SK-N-SH treated with all-trans-retinoic acid at 6 μM for 48 hours (cell line): ENCODE measurements at regions not wholly inside any gene's neighbourhood (a gene's known extent, or its start where the extent isn't known, plus 50 kb on each side); places are given as distances from the start of the nearest gene placed in this dataset.

Source experiments
- ATAC-seq: fragments of 200-7000 bp; cut with Tn5 transposase; 3 replicates; pipeline ENCODE4 v1.9.1; 2020; ENCODE audit warnings: mild to moderate bottlenecking, moderate library complexity
- ARNTL ChIP-seq: fragments of 450-650 bp; formaldehyde crosslinking; IDR thresholded peaks from 2 replicates; pipeline ENCODE4 v1.5.0; 2020; ENCODE audit warnings: low read depth, mild to moderate bottlenecking, moderate library complexity, borderline replicate concordance
- CSDC2 ChIP-seq: fragments of 250-450 bp; sonication (Bioruptor Pico); IDR thresholded peaks from 2 replicates; pipeline ENCODE4 v1.5.0; 2020; ENCODE audit warnings: mild to moderate bottlenecking, moderate library complexity
- ESRRG ChIP-seq: fragments of 250-450 bp; sonication (Bioruptor Pico); IDR thresholded peaks from 2 replicates; pipeline ENCODE4 v1.6.1; 2021; ENCODE audit warnings: mild to moderate bottlenecking
- GLIS3 ChIP-seq: fragments of 250-450 bp; sonication (Bioruptor Pico); IDR thresholded peaks from 2 replicates; pipeline ENCODE4 v1.5.0; 2020; ENCODE audit warnings: mild to moderate bottlenecking, moderate library complexity
- ISL1 ChIP-seq: fragments of 250-450 bp; sonication (Bioruptor Pico); IDR thresholded peaks from 2 replicates; pipeline ENCODE4 v2.1.2; 2022; ENCODE audit warnings: mild to moderate bottlenecking, moderate library complexity
- OSR1 ChIP-seq: fragments of 250-450 bp; sonication (Bioruptor Pico); IDR thresholded peaks from 2 replicates; pipeline ENCODE4 v1.8.0; 2022; ENCODE audit warnings: moderate library complexity, mild to moderate bottlenecking, inconsistent platforms
- RARB ChIP-seq: fragments of 250-450 bp; sonication (Bioruptor Pico); IDR thresholded peaks from 2 replicates; pipeline ENCODE4 v1.8.0; 2021; ENCODE audit warnings: mild to moderate bottlenecking, moderate library complexity
- SNAI2 ChIP-seq: fragments of 250-450 bp; sonication (Bioruptor Pico); IDR thresholded peaks from 2 replicates; pipeline ENCODE4 v1.5.0; 2020; ENCODE audit warnings: mild to moderate bottlenecking, moderate library complexity
- TCF4 ChIP-seq: fragments of 250-450 bp; sonication (Bioruptor Pico); IDR thresholded peaks from 2 replicates; pipeline ENCODE4 v1.8.0; 2021; ENCODE audit warnings: mild to moderate bottlenecking, moderate library complexity, borderline replicate concordance
- TOX ChIP-seq: fragments of 250-450 bp; sonication (Bioruptor Pico); IDR thresholded peaks from 2 replicates; pipeline ENCODE4 v1.8.0; 2021; ENCODE audit warnings: mild to moderate bottlenecking, moderate library complexity, borderline replicate concordance
- ZC3H10 ChIP-seq: fragments of 250-450 bp; sonication (Bioruptor Pico); IDR thresholded peaks from 2 replicates; pipeline ENCODE4 v1.5.1; 2021; ENCODE audit warnings: mild to moderate bottlenecking, moderate library complexity
- ZFP3 ChIP-seq: fragments of 250-450 bp; sonication (Bioruptor Pico); IDR thresholded peaks from 2 replicates; pipeline ENCODE4 v1.5.0; 2020; ENCODE audit warnings: mild to moderate bottlenecking, moderate library complexity
- ZFP30 ChIP-seq: fragments of 450-650 bp; formaldehyde crosslinking; IDR thresholded peaks from 2 replicates; pipeline ENCODE4 v1.5.0; 2022; ENCODE audit warnings: mild to moderate bottlenecking, moderate library complexity
- ZNF565 ChIP-seq: fragments of 450-650 bp; formaldehyde crosslinking; conservative IDR thresholded peaks from 2 replicates; pipeline ENCODE4 v1.5.0; 2020; ENCODE audit warnings: low read depth, mild to moderate bottlenecking, moderate library complexity
- ZNF70 ChIP-seq: fragments of 450-650 bp; formaldehyde crosslinking; IDR thresholded peaks from 2 replicates; pipeline ENCODE4 v1.5.0; 2020; ENCODE audit warnings: mild to moderate bottlenecking, moderate library complexity
- ZNF8 ChIP-seq: fragments of 450-650 bp; formaldehyde crosslinking; IDR thresholded peaks from 2 replicates; pipeline ENCODE4 v1.5.0; 2020; ENCODE audit warnings: mild to moderate bottlenecking, moderate library complexity
- TF ChIP-seq, protein P1 (sequence below): fragments of 250-450 bp; sonication (Bioruptor Pico); IDR thresholded peaks from 2 replicates; pipeline ENCODE4 v1.8.0; 2021; ENCODE audit warnings: low read depth, mild to moderate bottlenecking, moderate library complexity, borderline replicate concordance
- TF ChIP-seq, protein P2 (sequence below): fragments of 250-450 bp; sonication (Bioruptor Pico); IDR thresholded peaks from 2 replicates; pipeline ENCODE4 v1.5.1; 2020; ENCODE audit warnings: low read depth, mild to moderate bottlenecking, moderate library complexity
- TF ChIP-seq, protein P3 (sequence below): fragments of 250-450 bp; sonication (Bioruptor Pico); IDR thresholded peaks from 2 replicates; pipeline ENCODE4 v1.8.0; 2020; ENCODE audit warnings: mild to moderate bottlenecking, moderate library complexity, borderline replicate concordance
- TF ChIP-seq, protein P4 (sequence below): fragments of 250-450 bp; sonication (Bioruptor Pico); IDR thresholded peaks from 2 replicates; pipeline ENCODE4 v1.5.1; 2021; ENCODE audit warnings: mild to moderate bottlenecking, moderate library complexity
- TF ChIP-seq, protein P5 (sequence below): fragments of 250-450 bp; sonication (Bioruptor Pico); IDR thresholded peaks from 2 replicates; pipeline ENCODE4 v1.5.0; 2020; ENCODE audit warnings: mild to moderate bottlenecking, moderate library complexity

DNA sequence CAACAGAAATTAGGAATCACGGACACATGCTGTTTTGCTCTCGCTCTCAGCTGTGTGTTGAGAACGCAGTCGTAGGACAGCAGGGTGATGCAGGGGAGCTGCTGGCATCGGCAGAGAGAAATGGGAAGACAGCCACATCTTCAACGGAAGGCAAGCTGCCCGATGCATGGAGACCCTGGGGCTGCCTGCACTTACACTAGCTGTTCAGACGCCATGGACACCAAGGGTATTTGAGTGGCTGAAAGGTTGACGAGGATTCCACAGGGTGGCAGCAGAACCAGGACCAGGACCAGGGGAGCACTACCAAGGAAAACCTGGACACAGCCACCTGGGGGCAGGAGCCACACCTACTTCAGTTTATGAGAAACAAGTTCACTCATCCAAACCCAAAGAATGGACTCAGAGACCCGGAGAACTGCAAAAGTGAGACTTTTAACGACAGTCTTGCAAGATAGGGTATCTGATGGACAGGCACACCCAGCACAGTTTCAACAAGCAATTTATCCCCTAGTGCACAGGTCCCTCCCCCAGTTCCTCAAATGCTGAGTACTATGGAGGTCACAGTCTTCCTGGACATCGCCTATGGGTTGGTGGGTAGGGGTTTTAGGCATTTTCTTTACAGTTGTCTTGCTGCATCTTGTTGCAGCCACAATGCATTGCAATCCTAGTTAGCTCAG is 56.3 kb upstream of the ENTPD6 start:
- ATAC-seq: no peak
- no peak for TF ChIP-seq CSDC2 (CRISPR knock-in tag)
- no peak for TF ChIP-seq ZNF8 (CRISPR knock-in tag)
- TF ChIP-seq ZC3H10 (CRISPR knock-in tag): no peak
- TF ChIP-seq, protein P1, sequence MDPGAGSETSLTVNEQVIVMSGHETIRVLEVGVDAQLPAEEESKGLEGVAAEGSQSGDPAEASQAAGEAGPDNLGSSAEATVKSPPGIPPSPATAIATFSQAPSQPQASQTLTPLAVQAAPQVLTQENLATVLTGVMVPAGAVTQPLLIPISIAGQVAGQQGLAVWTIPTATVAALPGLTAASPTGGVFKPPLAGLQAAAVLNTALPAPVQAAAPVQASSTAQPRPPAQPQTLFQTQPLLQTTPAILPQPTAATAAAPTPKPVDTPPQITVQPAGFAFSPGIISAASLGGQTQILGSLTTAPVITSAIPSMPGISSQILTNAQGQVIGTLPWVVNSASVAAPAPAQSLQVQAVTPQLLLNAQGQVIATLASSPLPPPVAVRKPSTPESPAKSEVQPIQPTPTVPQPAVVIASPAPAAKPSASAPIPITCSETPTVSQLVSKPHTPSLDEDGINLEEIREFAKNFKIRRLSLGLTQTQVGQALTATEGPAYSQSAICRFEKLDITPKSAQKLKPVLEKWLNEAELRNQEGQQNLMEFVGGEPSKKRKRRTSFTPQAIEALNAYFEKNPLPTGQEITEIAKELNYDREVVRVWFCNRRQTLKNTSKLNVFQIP (CRISPR knock-in tag): no peak
- TF ChIP-seq, protein P2, sequence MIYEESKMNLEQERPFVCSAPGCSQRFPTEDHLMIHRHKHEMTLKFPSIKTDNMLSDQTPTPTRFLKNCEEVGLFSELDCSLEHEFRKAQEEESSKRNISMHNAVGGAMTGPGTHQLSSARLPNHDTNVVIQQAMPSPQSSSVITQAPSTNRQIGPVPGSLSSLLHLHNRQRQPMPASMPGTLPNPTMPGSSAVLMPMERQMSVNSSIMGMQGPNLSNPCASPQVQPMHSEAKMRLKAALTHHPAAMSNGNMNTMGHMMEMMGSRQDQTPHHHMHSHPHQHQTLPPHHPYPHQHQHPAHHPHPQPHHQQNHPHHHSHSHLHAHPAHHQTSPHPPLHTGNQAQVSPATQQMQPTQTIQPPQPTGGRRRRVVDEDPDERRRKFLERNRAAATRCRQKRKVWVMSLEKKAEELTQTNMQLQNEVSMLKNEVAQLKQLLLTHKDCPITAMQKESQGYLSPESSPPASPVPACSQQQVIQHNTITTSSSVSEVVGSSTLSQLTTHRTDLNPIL (CRISPR knock-in tag): no peak
- no peak for TF ChIP-seq ARNTL (CRISPR knock-in tag)
- no peak for TF ChIP-seq OSR1 (CRISPR knock-in tag)
- TF ChIP-seq, protein P3, sequence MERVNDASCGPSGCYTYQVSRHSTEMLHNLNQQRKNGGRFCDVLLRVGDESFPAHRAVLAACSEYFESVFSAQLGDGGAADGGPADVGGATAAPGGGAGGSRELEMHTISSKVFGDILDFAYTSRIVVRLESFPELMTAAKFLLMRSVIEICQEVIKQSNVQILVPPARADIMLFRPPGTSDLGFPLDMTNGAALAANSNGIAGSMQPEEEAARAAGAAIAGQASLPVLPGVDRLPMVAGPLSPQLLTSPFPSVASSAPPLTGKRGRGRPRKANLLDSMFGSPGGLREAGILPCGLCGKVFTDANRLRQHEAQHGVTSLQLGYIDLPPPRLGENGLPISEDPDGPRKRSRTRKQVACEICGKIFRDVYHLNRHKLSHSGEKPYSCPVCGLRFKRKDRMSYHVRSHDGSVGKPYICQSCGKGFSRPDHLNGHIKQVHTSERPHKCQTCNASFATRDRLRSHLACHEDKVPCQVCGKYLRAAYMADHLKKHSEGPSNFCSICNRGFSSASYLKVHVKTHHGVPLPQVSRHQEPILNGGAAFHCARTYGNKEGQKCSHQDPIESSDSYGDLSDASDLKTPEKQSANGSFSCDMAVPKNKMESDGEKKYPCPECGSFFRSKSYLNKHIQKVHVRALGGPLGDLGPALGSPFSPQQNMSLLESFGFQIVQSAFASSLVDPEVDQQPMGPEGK: no peak
- no peak for TF ChIP-seq TOX (CRISPR knock-in tag)
- TF ChIP-seq ESRRG (CRISPR knock-in tag): no peak
- no peak for TF ChIP-seq ZFP3
- no peak for TF ChIP-seq ISL1 (CRISPR knock-in tag)
- TF ChIP-seq GLIS3 (CRISPR knock-in tag): no peak
- TF ChIP-seq RARB (CRISPR knock-in tag): no peak
- TF ChIP-seq, protein P4, sequence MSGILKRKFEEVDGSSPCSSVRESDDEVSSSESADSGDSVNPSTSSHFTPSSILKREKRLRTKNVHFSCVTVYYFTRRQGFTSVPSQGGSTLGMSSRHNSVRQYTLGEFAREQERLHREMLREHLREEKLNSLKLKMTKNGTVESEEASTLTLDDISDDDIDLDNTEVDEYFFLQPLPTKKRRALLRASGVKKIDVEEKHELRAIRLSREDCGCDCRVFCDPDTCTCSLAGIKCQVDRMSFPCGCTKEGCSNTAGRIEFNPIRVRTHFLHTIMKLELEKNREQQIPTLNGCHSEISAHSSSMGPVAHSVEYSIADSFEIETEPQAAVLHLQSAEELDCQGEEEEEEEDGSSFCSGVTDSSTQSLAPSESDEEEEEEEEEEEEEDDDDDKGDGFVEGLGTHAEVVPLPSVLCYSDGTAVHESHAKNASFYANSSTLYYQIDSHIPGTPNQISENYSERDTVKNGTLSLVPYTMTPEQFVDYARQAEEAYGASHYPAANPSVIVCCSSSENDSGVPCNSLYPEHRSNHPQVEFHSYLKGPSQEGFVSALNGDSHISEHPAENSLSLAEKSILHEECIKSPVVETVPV: no peak
- no peak for TF ChIP-seq ZNF70 (CRISPR knock-in tag)
- no peak for TF ChIP-seq TCF4

DNA sequence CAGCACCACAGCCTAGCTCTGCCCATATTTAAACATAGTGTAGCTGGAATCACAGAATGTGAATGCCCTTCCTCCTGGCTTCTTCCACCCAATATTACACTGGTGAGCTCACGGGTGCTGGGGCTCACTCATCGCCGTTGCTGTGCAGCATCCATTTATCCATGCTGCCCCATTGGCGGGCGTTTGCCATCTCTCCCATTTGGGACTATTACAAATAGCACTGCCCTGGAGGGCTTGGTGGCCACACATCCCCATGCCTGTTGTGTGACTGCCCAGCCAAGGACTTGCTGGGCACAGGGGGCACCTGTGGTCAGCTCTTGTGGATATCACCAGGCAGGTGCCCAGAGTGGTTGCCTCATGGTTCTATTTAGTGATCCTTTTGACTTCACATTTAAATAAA is 54.5 kb upstream of the ENTPD6 start:
- TF ChIP-seq ZFP3 (no peak), ZFP30 (CRISPR knock-in tag) (no peak)
- TF ChIP-seq, protein P2 (CRISPR knock-in tag): no peak
- no peak for ATAC-seq

DNA sequence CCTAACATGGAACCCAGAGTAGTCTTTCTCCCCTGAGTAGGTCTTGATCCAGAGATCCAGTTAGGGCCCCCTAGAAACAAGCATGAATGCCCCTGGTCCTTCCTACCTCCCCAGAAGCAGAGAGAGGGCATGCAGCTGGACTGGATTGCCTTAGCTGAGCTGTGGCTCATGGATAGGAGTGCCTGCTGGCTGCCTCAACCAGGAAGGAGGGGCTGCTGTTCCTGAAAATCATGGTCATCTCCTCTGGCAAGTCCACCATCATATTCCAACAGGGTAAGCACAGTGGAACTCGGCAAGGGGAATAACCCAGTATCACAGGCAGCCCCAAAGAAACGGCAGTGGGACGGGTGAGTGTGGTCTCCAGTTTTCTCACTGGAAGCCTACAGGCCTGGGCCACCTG is 53.1 kb upstream of the ENTPD6 start:
- no peak for TF ChIP-seq GLIS3 (CRISPR knock-in tag)
- no peak for TF ChIP-seq ZFP30 (CRISPR knock-in tag)
- TF ChIP-seq ISL1 (CRISPR knock-in tag): no peak
- TF ChIP-seq ZNF565: no peak
- no peak for ATAC-seq

DNA sequence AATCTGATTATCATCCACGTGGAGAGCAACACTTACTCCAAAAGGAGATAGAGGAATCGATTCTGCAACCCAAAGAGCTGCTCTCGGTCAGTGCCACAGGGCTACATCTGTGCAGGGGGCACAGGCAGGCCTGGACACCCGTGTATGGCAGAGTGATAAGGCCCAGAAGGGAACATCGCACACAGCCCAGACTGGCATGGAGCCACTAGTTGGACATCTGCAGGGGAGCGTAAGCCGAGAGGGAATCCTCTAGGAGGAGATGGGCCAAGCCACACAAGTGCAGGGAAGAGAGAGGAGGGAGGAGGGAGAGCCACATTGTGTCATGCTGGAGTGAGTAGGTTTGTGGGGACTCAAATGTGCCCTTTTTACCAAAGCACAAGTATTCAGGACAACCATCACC is 50.4 kb upstream of the ENTPD6 start:
- ATAC-seq: no peak
- no peak for TF ChIP-seq RARB (CRISPR knock-in tag)
- no peak for TF ChIP-seq SNAI2 (CRISPR knock-in tag)
- TF ChIP-seq, protein P1 (CRISPR knock-in tag): no peak
- TF ChIP-seq, protein P5, sequence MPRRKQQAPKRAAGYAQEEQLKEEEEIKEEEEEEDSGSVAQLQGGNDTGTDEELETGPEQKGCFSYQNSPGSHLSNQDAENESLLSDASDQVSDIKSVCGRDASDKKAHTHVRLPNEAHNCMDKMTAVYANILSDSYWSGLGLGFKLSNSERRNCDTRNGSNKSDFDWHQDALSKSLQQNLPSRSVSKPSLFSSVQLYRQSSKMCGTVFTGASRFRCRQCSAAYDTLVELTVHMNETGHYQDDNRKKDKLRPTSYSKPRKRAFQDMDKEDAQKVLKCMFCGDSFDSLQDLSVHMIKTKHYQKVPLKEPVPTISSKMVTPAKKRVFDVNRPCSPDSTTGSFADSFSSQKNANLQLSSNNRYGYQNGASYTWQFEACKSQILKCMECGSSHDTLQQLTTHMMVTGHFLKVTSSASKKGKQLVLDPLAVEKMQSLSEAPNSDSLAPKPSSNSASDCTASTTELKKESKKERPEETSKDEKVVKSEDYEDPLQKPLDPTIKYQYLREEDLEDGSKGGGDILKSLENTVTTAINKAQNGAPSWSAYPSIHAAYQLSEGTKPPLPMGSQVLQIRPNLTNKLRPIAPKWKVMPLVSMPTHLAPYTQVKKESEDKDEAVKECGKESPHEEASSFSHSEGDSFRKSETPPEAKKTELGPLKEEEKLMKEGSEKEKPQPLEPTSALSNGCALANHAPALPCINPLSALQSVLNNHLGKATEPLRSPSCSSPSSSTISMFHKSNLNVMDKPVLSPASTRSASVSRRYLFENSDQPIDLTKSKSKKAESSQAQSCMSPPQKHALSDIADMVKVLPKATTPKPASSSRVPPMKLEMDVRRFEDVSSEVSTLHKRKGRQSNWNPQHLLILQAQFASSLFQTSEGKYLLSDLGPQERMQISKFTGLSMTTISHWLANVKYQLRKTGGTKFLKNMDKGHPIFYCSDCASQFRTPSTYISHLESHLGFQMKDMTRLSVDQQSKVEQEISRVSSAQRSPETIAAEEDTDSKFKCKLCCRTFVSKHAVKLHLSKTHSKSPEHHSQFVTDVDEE (CRISPR knock-in tag): no peak
- TF ChIP-seq ZFP30 (CRISPR knock-in tag): no peak
- no peak for TF ChIP-seq ZNF565
- TF ChIP-seq, protein P3: no peak
- no peak for TF ChIP-seq ESRRG (CRISPR knock-in tag)
- TF ChIP-seq CSDC2 (CRISPR knock-in tag): no peak
- no peak for TF ChIP-seq TOX (CRISPR knock-in tag)
